Panc1 (cell line): ENCODE measurements at regions not wholly inside any gene's neighbourhood (a gene's known extent, or its start where the extent isn't known, plus 50 kb on each side); places are given as distances from the start of the nearest gene placed in this dataset.

Source experiments
- ATAC-seq: fragments of 200-7000 bp; cut with Tn5 transposase; 2 replicates; pipeline ENCODE4 v1.9.1; 2020; ENCODE audit warnings: mild to moderate bottlenecking, moderate library complexity
- BruUV-seq: library from RNA; stranded (reverse); fragments of 400-500 nt; replicated peaks from 2 replicates; lab custom pipeline; 2021; lab: Mats Ljungman, UMichigan
- CTCF ChIA-PET: fragments of 300-600 bp; sonication (Branson Sonifier 250); formaldehyde crosslinking; loops from one replicate; lab custom pipeline; 2022; ENCODE audit warnings: antibody characterized with exemption; lab: Charles Lee
- POLR2A ChIA-PET: fragments of 300-600 bp; sonication (Branson Sonifier 250); formaldehyde crosslinking; loops from one replicate; lab custom pipeline; 2022; ENCODE audit warnings: antibody characterized with exemption; lab: Charles Lee
- DNase-seq: peaks from one replicate; pipeline ENCODE4 v3.0.0-alpha.2; 2010; ENCODE audit warnings: low read depth, low spot score
- H3K27ac ChIP-seq: 2 replicates; pipeline ENCODE4 v1.5.1; 2011; ENCODE audit warnings: mild to moderate bottlenecking, low read length, inconsistent platforms
- H3K27me3 ChIP-seq: fragments of 200-500 bp; sonication (Bioruptor generic); 2 replicates; pipeline ENCODE4 v1.6.0; 2014; ENCODE audit warnings: low read length, inconsistent platforms; ENCODE audit not compliant: control insufficient read depth, insufficient read depth
- H3K36me3 ChIP-seq: fragments of 200-500 bp; sonication (Bioruptor generic); 2 replicates; pipeline ENCODE4 v1.5.1; 2014; ENCODE audit warnings: inconsistent platforms, mild to moderate bottlenecking, low read length, moderate library complexity; ENCODE audit not compliant: control insufficient read depth, insufficient read depth
- H3K4me1 ChIP-seq: 2 replicates; pipeline ENCODE4 v1.5.1; 2011; ENCODE audit warnings: inconsistent platforms, mild to moderate bottlenecking, low read length, moderate library complexity; ENCODE audit not compliant: control insufficient read depth, insufficient read depth
- H3K4me3 ChIP-seq, 2 experiments: 2 replicates each; pipeline ENCODE4 v1.5.1; 2011 to 2012; ENCODE audit warnings: low read depth in 2 of 2, low read length in 2 of 2, mild to moderate bottlenecking in 2 of 2, inconsistent platforms in 1 of 2, moderate library complexity in 1 of 2
- H3K9me3 ChIP-seq: fragments of 200-500 bp; sonication (Bioruptor generic); 2 replicates; pipeline ENCODE4 v1.5.1; 2014; ENCODE audit warnings: low read depth, mild to moderate bottlenecking, inconsistent platforms, low read length, moderate library complexity; ENCODE audit not compliant: control insufficient read depth, insufficient read depth
- CTCF ChIP-seq: fragments of 450-650 bp; IDR thresholded peaks from 2 replicates; pipeline ENCODE4 v1.5.1; 2017; ENCODE audit warnings: mild to moderate bottlenecking
- POLR2AphosphoS5 ChIP-seq: IDR thresholded peaks from 2 replicates; pipeline ENCODE4 v1.6.1; 2012; ENCODE audit warnings: mild to moderate bottlenecking, low read depth, low read length, moderate library complexity
- REST ChIP-seq, 2 experiments: IDR thresholded peaks; 2 replicates each; pipeline ENCODE4 v1.6.1; 2011 to 2012; ENCODE audit warnings: low read depth in 2 of 2, control low read depth in 1 of 2, low read length in 1 of 2, mild to moderate bottlenecking in 1 of 2, moderate library complexity in 1 of 2; ENCODE audit not compliant: insufficient read depth in 1 of 2
- SIN3A ChIP-seq: IDR thresholded peaks from 2 replicates; pipeline ENCODE4 v1.6.1; 2012; ENCODE audit warnings: low read depth, mild to moderate bottlenecking, low read length, moderate library complexity, borderline replicate concordance; ENCODE audit not compliant: insufficient read depth
- TCF7L2 ChIP-seq: IDR thresholded peaks from 2 replicates; pipeline ENCODE4 v1.6.1; 2011; ENCODE audit warnings: mild to moderate bottlenecking, low read depth, low read length, inconsistent platforms
- in situ Hi-C: cut with HindIII; loops from 2 replicates; pipeline ENCODE4 v1.10.0; 2016; ENCODE audit warnings: low sequenced_read_pairs, low pct_unique_long_range_greater_than_20kb
- intact Hi-C: fragments of 100-400 bp; cut with micrococcal nuclease; formaldehyde crosslinking; loops from one replicate; pipeline ENCODE4 v1.10.0; 2022; ENCODE audit not compliant: unreplicated experiment

GRCh38 chr6:140540743-140541142, 1166.3 kb upstream of the CITED2 start:
- peaks cover 24% of the 10 kb centered on the region; the same call in 1 of the 2 replicates for H3K4me1 ChIP-seq
- intact Hi-C loops = no loop called here
- DNase-seq = no peak
- H3K9me3 ChIP-seq = peaks cover 4% of the 10 kb centered on the region; the same call in 1 of the 2 replicates
- in situ Hi-C loops = no loop called here
- ChIA-PET POLR2A (no interaction called here), CTCF (no interaction called here)
- H3K27me3 ChIP-seq = no peaks in the 10 kb centered on the region
- no TSS peak for BruUV-seq
- ATAC-seq = no peak
- H3K36me3 ChIP-seq = no peaks in the 10 kb centered on the region
- no peak overlapping the region for H3K4me3 ChIP-seq
- peak overlapping the region; percentile 72; the same call in 1 of the 2 replicates for H3K27ac ChIP-seq
- TF ChIP-seq CTCF (no peak), TCF7L2 (no peak), SIN3A (no peak), REST (IDR thresholded peaks at IDR 0.05; ENCODE audit: insufficient read depth in 1 of 2, low read depth in 2 of 2, low read length in 1 of 2) (no peak), POLR2AphosphoS5 (no peak)

- no peak overlapping the region for H3K4me3 ChIP-seq
- intact Hi-C loops = no loop called here
- no peaks in the 10 kb centered on the region for H3K36me3 ChIP-seq
- H3K4me1 ChIP-seq = peaks cover 24% of the 10 kb centered on the region; the same call in 1 of the 2 replicates
- ChIA-PET CTCF (no interaction called here), POLR2A (interaction anchor here (0.5 kb wide), 2 partner anchors 1065 to 1168 kb away, joined by 4 to 5 read pairs; no protein-coding TSS in a partner anchor)
- TF ChIP-seq TCF7L2 (no peak), POLR2AphosphoS5 (no peak), CTCF (peak; percentile 28)
- no TSS peak for BruUV-seq
- no peak for DNase-seq
- H3K27ac ChIP-seq = peak overlapping the region; percentile 94
- in situ Hi-C loops = no loop called here
- no peak for ATAC-seq
- no peaks in the 10 kb centered on the region for H3K27me3 ChIP-seq
- peaks cover 9% of the 10 kb centered on the region for H3K9me3 ChIP-seq
Measured at GRCh38 chr6:140538926-140539325, 1164.5 kb upstream of the CITED2 start.
